Esophagus muscularis mucosa (tissue), 4 donors: ENCODE measurements at regions not wholly inside any gene's neighbourhood (a gene's known extent, or its start where the extent isn't known, plus 50 kb on each side); places are given as distances from the start of the nearest gene placed in this dataset.

Experiments used
- DNase-seq: peaks from one replicate; pipeline ENCODE4 v3.0.0-alpha.2; 2017; ENCODE audit errors: extremely low spot score
- H3K27ac ChIP-seq, 4 donors: fragments of 200-600 bp; sonication (generic); replicated peaks in 1 of 4; 1 replicate in 3 of 4; 2 replicates in 1 of 4; pipeline ENCODE4 v1.5.1; 2016 to 2019; ENCODE audit warnings: mild to moderate bottlenecking in 1 of 4
- H3K27me3 ChIP-seq, 4 donors: fragments of 200-600 bp; sonication (generic); one replicate each; pipeline versions ENCODE4 v1.5.1 to v1.6.0; 2016 to 2019
- H3K36me3 ChIP-seq, 4 donors: fragments of 200-600 bp; sonication (generic); one replicate each; pipeline ENCODE4 v1.5.1; 2016 to 2019
- H3K4me1 ChIP-seq, 4 donors: fragments of 200-600 bp; sonication (generic); one replicate each; pipeline ENCODE4 v1.5.1; 2016 to 2019
- H3K4me3 ChIP-seq, 4 donors: fragments of 200-600 bp; sonication (generic); 1 replicate in 2 of 4; 2 replicates in 2 of 4; pipeline ENCODE4 v1.5.1; 2016 to 2019; ENCODE audit warnings: mild to moderate bottlenecking in 4 of 4, moderate library complexity in 1 of 4
- H3K9me3 ChIP-seq, 4 donors: fragments of 200-600 bp; sonication (generic); 1 replicate in 3 of 4; 2 replicates in 1 of 4; pipeline ENCODE4 v1.5.1; 2016 to 2019
- EP300 ChIP-seq: sonication (generic); formaldehyde crosslinking; IDR thresholded peaks from one replicate; pipeline ENCODE4 v1.6.1; 2017; ENCODE audit warnings: antibody characterized with exemption
- POLR2A ChIP-seq: fragments of 450-650 bp; IDR thresholded peaks from one replicate; pipeline ENCODE4 v1.6.1; 2017; ENCODE audit warnings: antibody characterized with exemption, moderate library complexity, mild to moderate bottlenecking, low read depth
- POLR2AphosphoS5 ChIP-seq, 2 donors: sonication (generic); formaldehyde crosslinking; IDR thresholded peaks; one replicate each; pipeline ENCODE4 v1.6.1; 2017; ENCODE audit warnings: antibody characterized with exemption in 2 of 2
- WGBS: methylation state at CpG from one replicate; pipeline ENCODE4 v1.1.5; 2018; 5-methylcytosine and 5-hydroxymethylcytosine counted together
- intact Hi-C: fragments of 100-400 bp; cut with DNase I; formaldehyde crosslinking; loops from one replicate; pipeline ENCODE4 v1.15.1; 2023
- TF ChIP-seq, protein P1 (sequence below), 3 experiments: fragments of 200-600 bp in 2 of 3; fragments of 450-650 bp in 1 of 3; sonication (generic) in 2 of 3; IDR thresholded peaks; one replicate each; pipeline ENCODE4 v1.5.1; 2017 to 2019; ENCODE audit warnings: antibody characterized with exemption in 3 of 3, mild to moderate bottlenecking in 2 of 3, moderate library complexity in 1 of 3

DNA sequence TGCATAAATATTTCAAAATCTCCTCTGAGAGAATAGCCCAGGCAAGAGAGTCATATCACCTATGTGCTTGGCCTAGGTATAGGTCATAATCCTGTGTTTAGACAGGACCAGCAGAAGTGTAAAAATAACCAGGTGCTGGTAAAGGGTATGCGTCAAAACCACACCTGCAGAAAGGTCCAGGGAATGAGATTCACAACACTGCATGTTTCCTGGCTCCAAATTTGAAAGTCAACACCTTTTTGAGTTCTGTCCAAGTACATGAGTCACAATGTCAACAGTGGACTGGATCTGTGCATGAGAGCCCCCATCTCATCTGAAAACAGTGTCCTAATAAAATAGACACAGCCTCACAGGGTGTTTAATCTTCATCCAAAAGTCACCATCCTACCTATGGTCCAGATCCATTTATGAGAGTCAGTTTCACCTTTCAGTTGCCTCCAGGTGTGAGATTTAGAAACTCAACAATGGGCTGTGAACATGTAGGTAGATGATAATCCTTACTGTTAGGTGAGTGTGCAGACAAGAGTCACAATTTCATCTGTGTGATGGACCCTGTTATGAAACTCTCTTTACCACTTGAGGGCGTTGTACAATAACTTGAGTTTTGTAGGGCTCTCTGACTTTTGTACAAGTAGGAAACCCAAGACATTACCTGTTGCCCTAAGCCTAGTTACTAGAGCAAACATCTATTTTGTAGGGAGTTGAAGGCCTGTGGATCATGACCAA is 2100.7 kb downstream of the TP53TG3F start:
- intact Hi-C loops: no loop called here
- no peak for TF ChIP-seq EP300
- TF ChIP-seq POLR2AphosphoS5 (IDR thresholded peaks at IDR 0.05): no peak
- TF ChIP-seq, protein P1, sequence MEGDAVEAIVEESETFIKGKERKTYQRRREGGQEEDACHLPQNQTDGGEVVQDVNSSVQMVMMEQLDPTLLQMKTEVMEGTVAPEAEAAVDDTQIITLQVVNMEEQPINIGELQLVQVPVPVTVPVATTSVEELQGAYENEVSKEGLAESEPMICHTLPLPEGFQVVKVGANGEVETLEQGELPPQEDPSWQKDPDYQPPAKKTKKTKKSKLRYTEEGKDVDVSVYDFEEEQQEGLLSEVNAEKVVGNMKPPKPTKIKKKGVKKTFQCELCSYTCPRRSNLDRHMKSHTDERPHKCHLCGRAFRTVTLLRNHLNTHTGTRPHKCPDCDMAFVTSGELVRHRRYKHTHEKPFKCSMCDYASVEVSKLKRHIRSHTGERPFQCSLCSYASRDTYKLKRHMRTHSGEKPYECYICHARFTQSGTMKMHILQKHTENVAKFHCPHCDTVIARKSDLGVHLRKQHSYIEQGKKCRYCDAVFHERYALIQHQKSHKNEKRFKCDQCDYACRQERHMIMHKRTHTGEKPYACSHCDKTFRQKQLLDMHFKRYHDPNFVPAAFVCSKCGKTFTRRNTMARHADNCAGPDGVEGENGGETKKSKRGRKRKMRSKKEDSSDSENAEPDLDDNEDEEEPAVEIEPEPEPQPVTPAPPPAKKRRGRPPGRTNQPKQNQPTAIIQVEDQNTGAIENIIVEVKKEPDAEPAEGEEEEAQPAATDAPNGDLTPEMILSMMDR (IDR thresholded peaks at IDR 0.05): no peak
- no peak for DNase-seq

DNA sequence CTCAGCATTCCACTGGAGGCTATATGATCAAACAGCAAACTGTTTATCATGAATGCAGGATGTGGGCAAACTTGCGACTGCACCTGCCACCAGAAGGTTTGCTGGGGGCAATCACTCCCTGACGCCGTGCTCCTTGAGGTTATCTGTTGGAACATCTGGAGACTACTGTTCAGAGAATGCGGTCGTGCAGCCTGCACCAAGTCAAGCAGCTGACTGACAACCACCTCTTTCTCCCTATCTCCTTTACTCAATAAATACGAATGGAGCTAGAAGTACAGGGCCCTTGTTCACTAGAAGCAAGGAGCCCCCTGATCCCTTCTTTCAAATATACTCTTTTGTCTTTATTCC is 2101.2 kb downstream of the TP53TG3F start:
- no peak for DNase-seq
- Histone ChIP-seq H3K9me3 (no peaks in the 10 kb centered on the region), H3K4me1 (no peaks in the 10 kb centered on the region), H3K27ac (no peak overlapping the region), H3K36me3 (no peaks in the 10 kb centered on the region), H3K27me3 (no peaks in the 10 kb centered on the region), H3K4me3 (no peak overlapping the region)
- TF ChIP-seq, protein P1 (IDR thresholded peaks at IDR 0.05): no peak
- TF ChIP-seq EP300 (no peak), POLR2A (no peak), POLR2AphosphoS5 (IDR thresholded peaks at IDR 0.05) (no peak)
- whole genome bisulfite sequencing: 62% methylated on average over 6 of the region's 6 CpGs
- intact Hi-C loops: no loop called here

More for the DNA sequence above, 2100.7 kb downstream of the TP53TG3F start:
- Histone ChIP-seq H3K36me3 (no peaks in the 10 kb centered on the region), H3K4me1 (no peaks in the 10 kb centered on the region), H3K9me3 (no peaks in the 10 kb centered on the region), H3K27ac (no peak overlapping the region), H3K4me3 (no peak overlapping the region), H3K27me3 (no peaks in the 10 kb centered on the region)
- WGBS: 75% methylated on average over 2 of the region's 2 CpGs

DNA sequence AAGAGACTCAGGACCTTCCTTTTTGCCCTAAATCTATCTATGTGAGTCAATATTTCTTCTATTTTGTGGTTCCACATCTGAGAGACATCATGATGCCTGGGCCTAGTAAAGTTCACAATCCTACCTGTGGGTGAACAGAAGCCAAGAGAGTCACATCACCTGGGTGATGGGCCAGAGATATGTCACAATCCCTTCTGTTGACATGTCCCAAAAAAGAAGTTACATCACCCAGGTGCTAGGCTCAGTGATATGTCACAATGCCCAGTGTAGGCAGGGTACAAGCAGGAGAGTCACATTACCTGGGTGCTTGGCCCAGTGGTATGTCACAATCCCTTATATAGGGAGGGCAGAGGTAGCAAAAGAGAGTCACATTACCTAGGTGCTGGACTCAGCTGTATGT is 2101.9 kb downstream of the TP53TG3F start:
- no peaks in the 10 kb centered on the region for H3K27me3 ChIP-seq
- intact Hi-C loops: no loop called here
- no peak for TF ChIP-seq POLR2AphosphoS5 (IDR thresholded peaks at IDR 0.05)
- TF ChIP-seq POLR2A: no peak
- TF ChIP-seq, protein P1 (IDR thresholded peaks at IDR 0.05): no peak
- TF ChIP-seq EP300: no peak
- H3K36me3 ChIP-seq: no peaks in the 10 kb centered on the region
- H3K4me3 ChIP-seq: no peak overlapping the region
- H3K27ac ChIP-seq: no peak overlapping the region
- no peaks in the 10 kb centered on the region for H3K4me1 ChIP-seq
- H3K9me3 ChIP-seq: no peaks in the 10 kb centered on the region
- peak; percentile 75 for DNase-seq

DNA sequence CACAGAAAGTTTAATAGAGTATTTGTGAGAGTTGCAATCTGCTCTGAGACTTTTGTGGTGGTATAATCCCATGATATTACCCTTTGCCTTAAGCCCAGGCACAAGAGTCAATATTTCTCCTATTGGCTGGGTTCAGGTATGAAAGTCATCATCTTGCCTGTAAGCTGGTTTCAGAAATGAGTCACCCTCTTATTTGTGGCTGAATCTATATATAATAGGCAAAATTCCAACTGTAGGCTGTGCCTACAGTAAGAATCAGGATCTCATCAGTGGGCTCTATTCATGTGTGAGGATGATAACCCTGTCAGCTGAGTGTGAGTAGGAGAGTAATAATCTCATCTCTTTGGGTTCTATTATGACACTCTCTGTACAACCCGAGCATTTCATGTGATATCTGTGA is 2103.1 kb downstream of the TP53TG3F start:
- intact Hi-C loops: no loop called here
- 44% methylated on average over 1 of the region's 1 CpG for WGBS
- no peaks in the 10 kb centered on the region for H3K36me3 ChIP-seq
- no peaks in the 10 kb centered on the region for H3K27me3 ChIP-seq
- H3K4me1 ChIP-seq: no peaks in the 10 kb centered on the region
- H3K4me3 ChIP-seq: no peak overlapping the region
- TF ChIP-seq EP300: no peak
- TF ChIP-seq, protein P1 (IDR thresholded peaks at IDR 0.05): no peak
- TF ChIP-seq POLR2AphosphoS5 (IDR thresholded peaks at IDR 0.05): no peak
- TF ChIP-seq POLR2A: no peak
- H3K27ac ChIP-seq: no peak overlapping the region
- no peaks in the 10 kb centered on the region for H3K9me3 ChIP-seq
- DNase-seq: no peak

DNA sequence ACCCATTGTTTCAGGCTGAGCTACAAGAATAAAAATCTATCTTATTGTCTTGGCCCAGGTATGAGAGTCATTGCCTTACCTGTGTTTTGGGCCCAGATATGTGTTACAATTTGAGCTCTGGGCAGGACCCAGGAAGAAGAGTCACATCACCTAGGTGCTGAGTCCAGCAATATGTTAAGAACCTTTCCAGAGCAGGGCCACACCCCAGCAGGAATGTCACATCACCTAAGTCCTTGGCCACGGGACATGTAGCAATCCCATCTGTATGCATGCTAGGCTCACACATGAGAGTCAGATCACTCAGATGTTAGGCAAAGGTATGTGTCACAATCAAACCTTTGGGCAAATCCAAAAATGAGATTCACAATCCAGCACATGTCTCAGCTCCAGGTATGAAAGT is 2103.5 kb downstream of the TP53TG3F start:
- H3K4me1 ChIP-seq: no peaks in the 10 kb centered on the region
- TF ChIP-seq POLR2AphosphoS5 (IDR thresholded peaks at IDR 0.05) (no peak), EP300 (no peak)
- peak; percentile 79 for DNase-seq
- H3K36me3 ChIP-seq: no peaks in the 10 kb centered on the region
- H3K27ac ChIP-seq: no peak overlapping the region
- no peaks in the 10 kb centered on the region for H3K9me3 ChIP-seq
- WGBS: 17% methylated on average over 1 of the region's 1 CpG
- H3K4me3 ChIP-seq: no peak overlapping the region
- no peaks in the 10 kb centered on the region for H3K27me3 ChIP-seq
- intact Hi-C loops: no loop called here
